H1 (cell line): ENCODE measurements at regions not wholly inside any gene's neighbourhood (a gene's known extent, or its start where the extent isn't known, plus 50 kb on each side); places are given as distances from the start of the nearest gene placed in this dataset.

Source experiments
- CTCF ChIA-PET: fragments of 300-600 bp; sonication (Branson Sonifier 250); formaldehyde crosslinking; loops from one replicate; lab custom pipeline; 2021; ENCODE audit not compliant: partially characterized antibody; lab: Charles Lee
- POLR2A ChIA-PET: fragments of 300-600 bp; sonication (Branson Sonifier 250); formaldehyde crosslinking; loops from one replicate; lab custom pipeline; 2021; ENCODE audit warnings: inconsistent platforms; ENCODE audit not compliant: partially characterized antibody; lab: Charles Lee
- DNase-seq, 2 experiments: peaks; one replicate each; pipeline versions ENCODE4 v3.0.0 to v3.0.0-alpha.2; 2010 to 2022; ENCODE audit warnings: low spot score in 2 of 2, low read depth in 1 of 2, mixed read lengths in 1 of 2
- FAIRE-seq: peaks from 2 replicates; lab custom pipeline; 2011; peaks lifted over from hg19 to GRCh38; lab: Jason Lieb, UNC
- H2AFZ ChIP-seq: 2 replicates; pipeline ENCODE4 v1.8.1; 2012; ENCODE audit warnings: low read length, inconsistent platforms
- H2AK5ac ChIP-seq: 2 replicates; pipeline ENCODE4 v1.6.1; 2013; ENCODE audit warnings: low read depth, low read length
- H2BK120ac ChIP-seq: replicated peaks from 2 replicates; pipeline ENCODE3; 2013; ENCODE audit warnings: low read depth, low read length, inconsistent platforms
- H2BK12ac ChIP-seq: 2 replicates; pipeline ENCODE4 v1.6.1; 2013; ENCODE audit warnings: low read depth, low read length
- H2BK15ac ChIP-seq: 2 replicates; pipeline ENCODE4 v1.6.1; 2013; ENCODE audit warnings: low read length
- H2BK20ac ChIP-seq: 2 replicates; pipeline ENCODE4 v1.6.1; 2013; ENCODE audit warnings: low read length
- H2BK5ac ChIP-seq: 2 replicates; pipeline ENCODE4 v1.6.1; 2013; ENCODE audit warnings: low read depth, low read length
- H3K14ac ChIP-seq: 2 replicates; pipeline ENCODE4 v1.6.1; 2013; ENCODE audit warnings: inconsistent platforms; ENCODE audit not compliant: insufficient read length
- H3K18ac ChIP-seq: 2 replicates; pipeline ENCODE4 v1.6.1; 2013; ENCODE audit warnings: low read length; ENCODE audit errors: extremely low read depth
- H3K23ac ChIP-seq: 2 replicates; pipeline ENCODE4 v1.6.1; 2013; ENCODE audit warnings: inconsistent platforms; ENCODE audit not compliant: insufficient read length
- H3K23me2 ChIP-seq: 2 replicates; pipeline ENCODE4 v1.6.1; 2013; ENCODE audit warnings: low read depth, low read length
- H3K27ac ChIP-seq: 2 replicates; pipeline ENCODE4 v1.6.1; 2011; ENCODE audit warnings: low read depth, low read length, inconsistent platforms
- H3K27me3 ChIP-seq, 4 experiments: replicated peaks in 1 of 4; 1 replicate in 1 of 4; 2 replicates in 3 of 4; pipeline versions ENCODE4 v1.6.1 to v1.8.1; 2011 to 2013; ENCODE audit warnings: low read length in 3 of 4, mild to moderate bottlenecking in 3 of 4, inconsistent platforms in 2 of 4, mixed read lengths in 2 of 4, moderate library complexity in 1 of 4; ENCODE audit not compliant: control insufficient read depth in 3 of 4, insufficient read depth in 3 of 4; ENCODE audit errors: extremely low read depth in 1 of 4
- H3K36me3 ChIP-seq, 4 experiments: 2 replicates each; pipeline versions ENCODE4 v1.6.1 to v1.8.1; 2011 to 2013; ENCODE audit warnings: mild to moderate bottlenecking in 4 of 4, low read length in 3 of 4, moderate library complexity in 2 of 4, control low read depth in 1 of 4, inconsistent platforms in 1 of 4; ENCODE audit not compliant: insufficient read depth in 4 of 4, control insufficient read depth in 2 of 4
- H3K4ac ChIP-seq: replicated peaks from 2 replicates; pipeline ENCODE3; 2013; ENCODE audit warnings: low read length, low read depth, mixed read lengths, inconsistent platforms; ENCODE audit not compliant: insufficient read length
- H3K4me1 ChIP-seq, 4 experiments: replicated peaks in 1 of 4; 1 replicate in 1 of 4; 2 replicates in 3 of 4; pipeline versions ENCODE4 v1.6.1 to v1.8.1; 2011 to 2013; ENCODE audit warnings: low read length in 3 of 4, inconsistent platforms in 2 of 4, mixed read lengths in 1 of 4; ENCODE audit not compliant: insufficient read depth in 4 of 4, control insufficient read depth in 3 of 4
- H3K4me2 ChIP-seq, 2 experiments: 2 replicates each; pipeline versions ENCODE4 v1.6.1 to v1.8.1; 2011 to 2013; ENCODE audit warnings: low read depth in 2 of 2, low read length in 2 of 2, control low read depth in 1 of 2, inconsistent platforms in 1 of 2, mild to moderate bottlenecking in 1 of 2; ENCODE audit not compliant: insufficient read depth in 1 of 2
- H3K4me3 ChIP-seq, 4 experiments: fragments of 200-600, 300-600 bp in 1 of 4; sonication (generic), shearing (Covaris generic), sonication (Bioruptor Twin) in 1 of 4; 2 replicates each; pipeline versions ENCODE4 v1.5.1 to v1.8.1; 2011 to 2016; ENCODE audit warnings: low read length in 4 of 4, low read depth in 3 of 4, control low read depth in 2 of 4, inconsistent platforms in 2 of 4, mild to moderate bottlenecking in 2 of 4, mixed read lengths in 1 of 4, moderate library complexity in 1 of 4; ENCODE audit not compliant: insufficient read depth in 2 of 4; ENCODE audit errors: extremely low read depth in 1 of 4
- H3K56ac ChIP-seq: replicated peaks from 2 replicates; pipeline ENCODE3; 2013; ENCODE audit warnings: low read depth, mild to moderate bottlenecking, mixed read lengths, low read length, inconsistent platforms; ENCODE audit not compliant: insufficient read length
- H3K79me1 ChIP-seq: 2 replicates; pipeline ENCODE4 v1.6.1; 2013; ENCODE audit warnings: low read depth, low read length, control low read depth
- H3K79me2 ChIP-seq, 2 experiments: 2 replicates each; pipeline versions ENCODE4 v1.6.1 to v1.8.1; 2012 to 2013; ENCODE audit warnings: low read length in 2 of 2, mild to moderate bottlenecking in 2 of 2, inconsistent platforms in 1 of 2; ENCODE audit not compliant: insufficient read depth in 2 of 2, control insufficient read depth in 1 of 2
- H3K9ac ChIP-seq, 4 experiments: replicated peaks in 1 of 4; 1 replicate in 1 of 4; 2 replicates in 3 of 4; pipeline versions ENCODE4 v1.6.1 to v1.8.1; 2011 to 2013; ENCODE audit warnings: low read depth in 3 of 4, low read length in 3 of 4, control low read depth in 2 of 4, mild to moderate bottlenecking in 2 of 4, moderate library complexity in 2 of 4, inconsistent platforms in 1 of 4; ENCODE audit errors: extremely low read depth in 1 of 4
- H3K9me3 ChIP-seq, 2 experiments: 2 replicates each; pipeline versions ENCODE4 v1.6.1 to v1.8.1; 2012 to 2013; ENCODE audit warnings: mild to moderate bottlenecking in 2 of 2, moderate library complexity in 2 of 2, control low read depth in 1 of 2, inconsistent platforms in 1 of 2, low read depth in 1 of 2, low read length in 1 of 2, mixed read lengths in 1 of 2; ENCODE audit not compliant: insufficient read depth in 2 of 2
- H4K20me1 ChIP-seq, 2 experiments: replicated peaks in 1 of 2; 2 replicates each; pipeline versions ENCODE3 to v1.8.1; 2011 to 2013; ENCODE audit warnings: inconsistent platforms in 2 of 2, low read length in 2 of 2, mild to moderate bottlenecking in 1 of 2; ENCODE audit not compliant: insufficient read depth in 2 of 2, control insufficient read depth in 1 of 2
- H4K5ac ChIP-seq: 2 replicates; pipeline ENCODE4 v1.6.1; 2013; ENCODE audit warnings: low read length, low read depth, mixed read lengths, inconsistent platforms; ENCODE audit not compliant: insufficient read length
- H4K8ac ChIP-seq: 2 replicates; pipeline ENCODE4 v1.8.0; 2013; ENCODE audit warnings: mild to moderate bottlenecking, moderate library complexity, low read length, inconsistent platforms; ENCODE audit not compliant: insufficient read depth; ENCODE audit errors: extremely low read depth
- H4K91ac ChIP-seq: replicated peaks from 2 replicates; pipeline ENCODE3; 2013; ENCODE audit warnings: low read length, mixed read lengths, inconsistent platforms; ENCODE audit not compliant: insufficient read length
- ASH2L ChIP-seq: fragments of 200-600, 300-600 bp; sonication (generic); IDR thresholded peaks from one replicate; pipeline ENCODE4 v1.7.1; 2017; ENCODE audit warnings: low read length
- ATF3 ChIP-seq: IDR thresholded peaks from 2 replicates; pipeline ENCODE4 v1.6.1; 2011; ENCODE audit warnings: low read depth, mild to moderate bottlenecking, low read length; ENCODE audit not compliant: insufficient read depth
- BRCA1 ChIP-seq: IDR thresholded peaks from 2 replicates; pipeline ENCODE4 v1.6.1; 2012; ENCODE audit warnings: low read depth, low read length, improper control_type of control experiment
- CEBPB ChIP-seq: IDR thresholded peaks from 2 replicates; pipeline ENCODE4 v1.6.1; 2012; ENCODE audit warnings: low read depth, low read length
- CREB1 ChIP-seq: IDR thresholded peaks from 2 replicates; pipeline ENCODE4 v1.6.1; 2012; ENCODE audit warnings: inconsistent platforms
- GABPA ChIP-seq: IDR thresholded peaks from 2 replicates; pipeline ENCODE4 v1.6.1; 2011; ENCODE audit warnings: mild to moderate bottlenecking, low read length, moderate library complexity, borderline replicate concordance; ENCODE audit not compliant: insufficient read depth
- JUN ChIP-seq: IDR thresholded peaks from 2 replicates; pipeline ENCODE4 v1.6.1; 2011; ENCODE audit warnings: low read depth, mild to moderate bottlenecking, improper control_type of control experiment, low read length
- KDM1A ChIP-seq: fragments of 200-600, 300-600 bp; sonication (generic); IDR thresholded peaks from 2 replicates; pipeline ENCODE4 v1.7.1; 2016; ENCODE audit warnings: mild to moderate bottlenecking, low read length, borderline replicate concordance
- KDM4A ChIP-seq: IDR thresholded peaks from one replicate; pipeline ENCODE4 v1.7.1; 2012; ENCODE audit warnings: low read depth, mild to moderate bottlenecking, moderate library complexity, low read length, inconsistent platforms; ENCODE audit not compliant: severe bottlenecking
- KDM5A ChIP-seq: fragments of 200-600 bp; IDR thresholded peaks from 2 replicates; pipeline ENCODE4 v1.7.1; 2012; ENCODE audit warnings: mild to moderate bottlenecking, low read length, inconsistent platforms, mixed read lengths
- SUZ12 ChIP-seq: fragments of 200-600 bp; sonication (generic); IDR thresholded peaks from 2 replicates; pipeline ENCODE4 v1.6.1; 2012; ENCODE audit warnings: mild to moderate bottlenecking, inconsistent platforms, low read length, moderate library complexity, mixed read lengths
- TCF12 ChIP-seq: IDR thresholded peaks from 2 replicates; pipeline ENCODE4 v1.6.1; 2011; ENCODE audit warnings: low read depth, mild to moderate bottlenecking, low read length
- YY1 ChIP-seq: IDR thresholded peaks from 2 replicates; pipeline ENCODE4 v1.6.1; 2011; ENCODE audit warnings: low read depth, mild to moderate bottlenecking, low read length
- ZNF274 ChIP-seq: IDR thresholded peaks from 2 replicates; pipeline ENCODE4 v1.7.0; 2012; ENCODE audit warnings: low read length, borderline replicate concordance; ENCODE audit errors: extremely low read depth
- WGBS, 2 experiments: shearing (Covaris generic) in 1 of 2; methylation state at CpG; one replicate each; pipeline versions ENCODE4 v1.1.6 to v1.1.7; 2013 to 2015; ENCODE audit warnings: low lambda C conversion rate in 2 of 2, mixed read lengths in 2 of 2, inconsistent platforms in 1 of 2, low coverage in 1 of 2, missing lambda C conversion rate in 1 of 2; ENCODE audit not compliant: insufficient replicate concordance in 2 of 2, insufficient coverage in 1 of 2, insufficient read length in 1 of 2; ENCODE audit errors: extremely low coverage in 1 of 2, missing lambda C conversion rate in 1 of 2; 5-methylcytosine and 5-hydroxymethylcytosine counted together

- Histone ChIP-seq H3K9me3 (no peaks in the 10 kb centered on the region), H4K8ac (no peak overlapping the region), H4K20me1 (no peaks in the 10 kb centered on the region), H3K9ac (no peak overlapping the region), H2BK120ac (no peak overlapping the region), H4K5ac (no peak overlapping the region), H3K4ac (no peak overlapping the region), H3K79me1 (no peaks in the 10 kb centered on the region), H2BK12ac (no peak overlapping the region), H2BK5ac (no peak overlapping the region), H3K4me3 (no peak overlapping the region), H3K79me2 (no peaks in the 10 kb centered on the region), H3K56ac (no peak overlapping the region), H3K23me2 (no peaks in the 10 kb centered on the region), H3K14ac (no peak overlapping the region), H3K18ac (no peak overlapping the region), H2BK15ac (no peak overlapping the region), H3K27me3 (no peaks in the 10 kb centered on the region), H4K91ac (no peak overlapping the region), H2BK20ac (no peak overlapping the region), H3K36me3 (no peaks in the 10 kb centered on the region), H2AK5ac (no peak overlapping the region), H3K23ac (no peak overlapping the region), H3K27ac (no peak overlapping the region), H3K4me2 (no peak overlapping the region), H3K4me1 (no peaks in the 10 kb centered on the region), H2AFZ (no peak overlapping the region)
- DNase-seq = no peak
- WGBS, 2 experiments = 89% methylated on average over 3 of the region's 3 CpGs; no CpG with 5 or more reads in 1 of the 2 experiments
- POLR2A ChIA-PET = no interaction called here
- no peak for FAIRE-seq
- CTCF ChIA-PET = no interaction called here
- TF ChIP-seq JUN (no peak), CEBPB (no peak), ZNF274 (no peak), ATF3 (no peak), GABPA (no peak), KDM4A (no peak), KDM5A (no peak), SUZ12 (no peak), BRCA1 (no peak), CREB1 (no peak), TCF12 (no peak), ASH2L (no peak), KDM1A (no peak), YY1 (no peak)
These were observed 95.7 kb upstream of the AGTR1 start for GRCh38 chr3:148601766-148602685.
